H9 (cell line): ENCODE measurements at regions not wholly inside any gene's neighbourhood (a gene's known extent, or its start where the extent isn't known, plus 50 kb on each side); places are given as distances from the start of the nearest gene placed in this dataset.
"Not testable (repeated sequence)": the region's sequence is repeated elsewhere in the genome, so short reads cannot be mapped to it uniquely, and the experiment has no call there.

ENCODE experiments used
- DNase-seq: peaks from one replicate; pipeline ENCODE4 v3.0.0-alpha.2; 2017
- H2AFZ ChIP-seq: one replicate; pipeline ENCODE4 v1.6.1; 2013; ENCODE audit warnings: mild to moderate bottlenecking, low read length, control low read depth, moderate library complexity
- H2AK5ac ChIP-seq: 2 replicates; pipeline ENCODE4 v1.6.1; 2013; ENCODE audit warnings: low read length, control low read depth, mixed read lengths; ENCODE audit not compliant: insufficient read length
- H2BK120ac ChIP-seq: one replicate; pipeline ENCODE4 v1.6.1; 2013; ENCODE audit warnings: low read depth, mild to moderate bottlenecking, low read length, control low read depth, inconsistent platforms; ENCODE audit not compliant: poor library complexity, severe bottlenecking
- H2BK12ac ChIP-seq: 2 replicates; pipeline ENCODE4 v1.6.1; 2013; ENCODE audit warnings: low read length, control low read depth, mixed read lengths, low read depth; ENCODE audit not compliant: insufficient read length
- H2BK15ac ChIP-seq: 2 replicates; pipeline ENCODE4 v1.6.1; 2013; ENCODE audit warnings: low read depth, low read length, control low read depth
- H2BK20ac ChIP-seq: one replicate; pipeline ENCODE4 v1.6.1; 2013; ENCODE audit warnings: low read depth, mild to moderate bottlenecking, low read length, control low read depth, inconsistent platforms; ENCODE audit not compliant: poor library complexity, severe bottlenecking
- H2BK5ac ChIP-seq: 2 replicates; pipeline ENCODE4 v1.6.1; 2013; ENCODE audit warnings: low read length, control low read depth, mixed read lengths; ENCODE audit not compliant: insufficient read length
- H3K14ac ChIP-seq: 2 replicates; pipeline ENCODE4 v1.6.1; 2013; ENCODE audit warnings: low read length, control low read depth; ENCODE audit not compliant: insufficient read depth
- H3K18ac ChIP-seq: 2 replicates; pipeline ENCODE4 v1.6.1; 2013; ENCODE audit warnings: low read depth, mild to moderate bottlenecking, mixed read lengths, low read length, control low read depth; ENCODE audit not compliant: insufficient read length
- H3K23ac ChIP-seq: 2 replicates; pipeline ENCODE4 v1.6.1; 2013; ENCODE audit warnings: low read length, control low read depth, mixed read lengths, low read depth; ENCODE audit not compliant: insufficient read length
- H3K23me2 ChIP-seq: 2 replicates; pipeline ENCODE4 v1.6.1; 2013; ENCODE audit warnings: low read depth, mild to moderate bottlenecking, mixed read lengths, low read length, control low read depth; ENCODE audit not compliant: insufficient read length, poor library complexity, severe bottlenecking
- H3K27ac ChIP-seq: 2 replicates; pipeline ENCODE4 v1.5.1; 2013; ENCODE audit warnings: low read length, control low read depth, mixed read lengths, low read depth; ENCODE audit not compliant: insufficient read length
- H3K27me3 ChIP-seq: 2 replicates; pipeline ENCODE4 v1.6.1; 2013; ENCODE audit warnings: low read length, control low read depth, inconsistent platforms; ENCODE audit not compliant: insufficient read depth
- H3K4ac ChIP-seq: 2 replicates; pipeline ENCODE4 v1.6.1; 2013; ENCODE audit warnings: low read depth, mild to moderate bottlenecking, control low read depth, inconsistent platforms, low read length, moderate library complexity
- H3K4me1 ChIP-seq: 2 replicates; pipeline ENCODE4 v1.6.1; 2013; ENCODE audit warnings: low read length, control low read depth, inconsistent platforms; ENCODE audit not compliant: insufficient read depth
- H3K4me2 ChIP-seq: 2 replicates; pipeline ENCODE4 v1.6.1; 2013; ENCODE audit warnings: low read length, control low read depth, mixed read lengths; ENCODE audit not compliant: insufficient read length, insufficient read depth
- H3K56ac ChIP-seq: 2 replicates; pipeline ENCODE4 v1.6.1; 2013; ENCODE audit warnings: low read depth, mild to moderate bottlenecking, mixed read lengths, low read length, control low read depth; ENCODE audit not compliant: insufficient read length
- H3K79me1 ChIP-seq: 2 replicates; pipeline ENCODE4 v1.6.1; 2013; ENCODE audit warnings: low read depth, mild to moderate bottlenecking, moderate library complexity, low read length, control low read depth, inconsistent platforms; ENCODE audit not compliant: insufficient read depth, poor library complexity, severe bottlenecking
- H3K79me2 ChIP-seq: 2 replicates; pipeline ENCODE4 v1.6.1; 2013; ENCODE audit warnings: low read length, control low read depth, inconsistent platforms; ENCODE audit not compliant: insufficient read depth
- H3K9ac ChIP-seq: 2 replicates; pipeline ENCODE4 v1.6.1; 2013; ENCODE audit warnings: low read length, control low read depth, mixed read lengths; ENCODE audit not compliant: insufficient read length; ENCODE audit errors: extremely low read depth
- H3K9me3 ChIP-seq: one replicate; pipeline ENCODE4 v1.6.1; 2013; ENCODE audit warnings: low read depth, low read length, inconsistent platforms; ENCODE audit not compliant: control insufficient read depth
- H3T11ph ChIP-seq: one replicate; pipeline ENCODE4 v1.6.1; 2013; ENCODE audit warnings: mild to moderate bottlenecking, low read length, control low read depth, inconsistent platforms
- H4K20me1 ChIP-seq: one replicate; pipeline ENCODE4 v1.6.1; 2013; ENCODE audit not compliant: control insufficient read depth, insufficient read length, insufficient read depth
- H4K5ac ChIP-seq: 2 replicates; pipeline ENCODE4 v1.6.1; 2013; ENCODE audit warnings: low read depth, mild to moderate bottlenecking, mixed read lengths, low read length, control low read depth; ENCODE audit not compliant: insufficient read length
- H4K8ac ChIP-seq: replicated peaks from 2 replicates; pipeline ENCODE4 v1.6.1; 2013; ENCODE audit warnings: low read length, control low read depth, mixed read lengths, low read depth; ENCODE audit not compliant: insufficient read length
- H4K91ac ChIP-seq: 2 replicates; pipeline ENCODE4 v1.6.1; 2013; ENCODE audit warnings: low read depth, mild to moderate bottlenecking, moderate library complexity, mixed read lengths, low read length, control low read depth; ENCODE audit not compliant: insufficient read length
- H3K27ac Mint-ChIP-seq, 3 experiments: 2 replicates in 2 of 3; 3 replicates in 1 of 3; pipeline ENCODE4 v1.8.0; 2020 to 2021; ENCODE audit warnings: mixed read lengths in 3 of 3, mild to moderate bottlenecking in 1 of 3, moderate library complexity in 1 of 3
- H3K27me3 Mint-ChIP-seq: 2 replicates; pipeline ENCODE4 v1.8.0; 2021; ENCODE audit warnings: low read depth, mild to moderate bottlenecking, moderate library complexity, mixed read lengths
- H3K36me3 Mint-ChIP-seq, 3 experiments: 2 replicates in 2 of 3; 3 replicates in 1 of 3; pipeline ENCODE4 v1.8.0; 2020 to 2021; ENCODE audit warnings: low read depth in 3 of 3, mixed read lengths in 3 of 3; ENCODE audit not compliant: insufficient read depth in 1 of 3
- H3K4me1 Mint-ChIP-seq, 2 experiments: 2 replicates each; pipeline ENCODE4 v1.8.0; 2020; ENCODE audit warnings: mixed read lengths in 2 of 2
- H3K4me3 Mint-ChIP-seq, 2 experiments: 2 replicates in 1 of 2; 3 replicates in 1 of 2; pipeline ENCODE4 v1.8.0; 2020 to 2021; ENCODE audit warnings: mild to moderate bottlenecking in 2 of 2, mixed read lengths in 2 of 2, moderate library complexity in 1 of 2
- H3K9me3 Mint-ChIP-seq, 2 experiments: 2 replicates in 1 of 2; 3 replicates in 1 of 2; pipeline ENCODE4 v1.8.0; 2020; ENCODE audit warnings: mild to moderate bottlenecking in 2 of 2, mixed read lengths in 2 of 2, moderate library complexity in 1 of 2
- WGBS: extraction: QIAGEN DNeasy Blood & Tissue Kit; methylation state at CpG from one replicate; pipeline ENCODE4 v1.1.7; 2013; ENCODE audit warnings: missing lambda C conversion rate, low lambda C conversion rate, mixed read lengths; ENCODE audit not compliant: insufficient read length; ENCODE audit errors: extremely low coverage; 5-methylcytosine and 5-hydroxymethylcytosine counted together

DNA sequence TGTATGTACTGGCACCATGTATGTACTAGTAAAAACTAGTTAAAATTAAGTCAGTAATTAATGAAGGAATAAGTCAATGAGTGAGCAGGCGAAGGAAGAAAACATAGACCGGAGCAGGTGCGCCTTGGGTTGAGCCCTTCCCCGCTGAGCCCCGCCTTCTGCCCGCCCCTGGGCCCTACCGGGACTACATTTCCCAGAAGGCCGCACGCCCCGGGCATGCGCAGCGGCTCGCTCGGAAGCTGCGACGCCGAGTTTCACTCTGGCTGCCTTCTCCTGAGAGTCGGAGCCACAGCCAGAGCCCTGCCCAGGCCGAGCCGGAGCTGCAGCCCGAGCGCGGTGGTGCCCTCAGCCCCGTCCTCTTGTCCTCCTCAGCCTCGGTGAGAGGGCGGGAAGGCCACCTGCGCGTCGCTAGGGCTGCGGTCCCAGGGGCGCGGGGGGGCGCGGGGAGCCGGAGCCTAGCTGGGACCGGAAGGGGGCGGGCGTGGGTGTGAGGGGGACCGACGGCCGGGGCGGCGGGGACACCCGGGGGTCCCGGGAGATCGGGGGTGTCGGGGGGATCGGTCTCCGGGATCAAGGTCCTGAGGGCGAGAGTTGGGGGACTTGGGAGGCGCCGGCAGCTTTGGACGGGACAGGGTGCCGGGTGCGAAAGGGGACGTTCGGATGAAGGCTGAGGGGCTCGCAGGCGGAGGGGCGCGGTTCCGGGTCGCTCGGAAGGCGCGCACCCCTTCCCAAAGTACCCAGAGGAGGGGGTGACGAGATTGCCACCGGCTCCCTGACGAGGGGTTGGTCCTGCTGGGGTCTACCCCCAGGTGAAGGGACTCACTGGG, 72.4 kb downstream of the SPDYE17 start:
- not testable (repeated sequence) for H4K20me1 ChIP-seq, H3K9me3 Mint-ChIP-seq, H2BK5ac ChIP-seq, H2AFZ ChIP-seq, H3K27me3 Mint-ChIP-seq, DNase-seq, H4K5ac ChIP-seq, H3K14ac ChIP-seq, H3K27me3 ChIP-seq, H3K27ac Mint-ChIP-seq, H2BK12ac ChIP-seq, H3K36me3 Mint-ChIP-seq, H3K56ac ChIP-seq, H3K23ac ChIP-seq, H3K23me2 ChIP-seq, H3K4me1 Mint-ChIP-seq, H3K9me3 ChIP-seq, H3K27ac ChIP-seq, H3K79me1 ChIP-seq, H2AK5ac ChIP-seq, H3K18ac ChIP-seq, H3K4me2 ChIP-seq, H3T11ph ChIP-seq, H2BK15ac ChIP-seq, H2BK20ac ChIP-seq, H2BK120ac ChIP-seq, H3K9ac ChIP-seq, H4K91ac ChIP-seq, H4K8ac ChIP-seq, H3K4me1 ChIP-seq, H3K79me2 ChIP-seq, H3K4ac ChIP-seq
- no CpG with 5 or more reads among the region's 69 CpGs for WGBS
- 0 out of 5 replicates have a peak overlapping the region, but pooled peaks of 1 of the 2 experiments have one; percentile 31 for H3K4me3 Mint-ChIP-seq

GRCh38 chr7:76956531-76956930, 75.6 kb downstream of the SPDYE17 start:
- not testable (repeated sequence) for H3K18ac ChIP-seq, H2BK120ac ChIP-seq, H2BK12ac ChIP-seq, H3K79me1 ChIP-seq, H3K9ac ChIP-seq, H3K4me1 Mint-ChIP-seq, H3K4ac ChIP-seq, H3K27me3 ChIP-seq, H3K9me3 Mint-ChIP-seq, DNase-seq, H3K27ac Mint-ChIP-seq, H3K4me3 Mint-ChIP-seq, H4K5ac ChIP-seq, H3K56ac ChIP-seq, H2AK5ac ChIP-seq, H4K8ac ChIP-seq, H2BK20ac ChIP-seq, H3K9me3 ChIP-seq, H2BK5ac ChIP-seq, H3K27me3 Mint-ChIP-seq, H3K23ac ChIP-seq, H3K4me1 ChIP-seq, H3T11ph ChIP-seq, H3K27ac ChIP-seq, H3K4me2 ChIP-seq, H3K79me2 ChIP-seq, H3K23me2 ChIP-seq, H2BK15ac ChIP-seq, H4K91ac ChIP-seq, H3K14ac ChIP-seq, H4K20me1 ChIP-seq, H2AFZ ChIP-seq, H3K36me3 Mint-ChIP-seq
- WGBS: no CpG with 5 or more reads among the region's 5 CpGs
